IPS DF 6.9 (cell line): ENCODE measurements at regions not wholly inside any gene's neighbourhood (a gene's known extent, or its start where the extent isn't known, plus 50 kb on each side); places are given as distances from the start of the nearest gene placed in this dataset.

Source experiments
- DNase-seq: peaks from one replicate; pipeline ENCODE4 v3.0.0-alpha.2; 2013; ENCODE audit warnings: low read depth, low spot score
- H3K27ac ChIP-seq: one replicate; pipeline ENCODE4 v1.5.1; 2013; ENCODE audit warnings: low read length, control low read depth
- H3K27me3 ChIP-seq: 2 replicates; pipeline ENCODE4 v1.6.1; 2013; ENCODE audit warnings: mild to moderate bottlenecking, low read length; ENCODE audit not compliant: control insufficient read depth, insufficient read depth
- H3K36me3 ChIP-seq: 2 replicates; pipeline ENCODE4 v1.6.1; 2013; ENCODE audit warnings: low read length; ENCODE audit not compliant: control insufficient read depth, insufficient read depth
- H3K4me1 ChIP-seq: 2 replicates; pipeline ENCODE4 v1.6.1; 2013; ENCODE audit warnings: low read length; ENCODE audit not compliant: control insufficient read depth, insufficient read depth
- H3K4me3 ChIP-seq: 2 replicates; pipeline ENCODE4 v1.5.1; 2013; ENCODE audit warnings: mild to moderate bottlenecking, low read length
- H3K9me3 ChIP-seq: 2 replicates; pipeline ENCODE4 v1.6.1; 2013; ENCODE audit warnings: low read length, inconsistent platforms; ENCODE audit not compliant: control insufficient read depth, insufficient read depth
- WGBS: extraction: QIAGEN DNeasy Blood & Tissue Kit; methylation state at CpG from one replicate; pipeline ENCODE4 v1.1.7; 2013; ENCODE audit warnings: mixed read lengths, missing lambda C conversion rate; ENCODE audit not compliant: insufficient read length, insufficient coverage; 5-methylcytosine and 5-hydroxymethylcytosine counted together

DNA sequence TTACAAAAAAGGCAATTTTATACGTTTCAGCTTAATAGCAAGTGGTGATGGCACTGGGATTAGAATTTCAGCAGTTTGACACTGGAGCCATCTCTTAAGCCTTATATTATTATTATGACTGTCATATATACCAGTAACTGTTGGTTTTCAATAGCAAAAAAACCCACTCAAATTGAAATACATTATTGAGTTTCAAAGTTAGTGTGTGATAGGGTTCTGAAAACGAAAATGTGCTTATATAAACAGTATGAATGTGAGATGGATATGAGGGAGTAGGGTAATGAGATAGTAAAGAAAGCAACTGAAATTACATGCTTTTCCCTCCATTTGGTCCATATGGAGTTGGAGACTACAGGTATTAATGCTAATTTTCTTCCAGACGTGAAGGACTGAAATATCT lies 68.6 kb upstream of the ACTBL2 start:
- Histone ChIP-seq H3K36me3 (no peaks in the 10 kb centered on the region), H3K27me3 (no peaks in the 10 kb centered on the region), H3K9me3 (no peaks in the 10 kb centered on the region), H3K27ac (no peak overlapping the region), H3K4me1 (no peaks in the 10 kb centered on the region), H3K4me3 (no peak overlapping the region)
- 100% methylated on average over 1 of the region's 3 CpGs for WGBS
- no peak for DNase-seq

DNA sequence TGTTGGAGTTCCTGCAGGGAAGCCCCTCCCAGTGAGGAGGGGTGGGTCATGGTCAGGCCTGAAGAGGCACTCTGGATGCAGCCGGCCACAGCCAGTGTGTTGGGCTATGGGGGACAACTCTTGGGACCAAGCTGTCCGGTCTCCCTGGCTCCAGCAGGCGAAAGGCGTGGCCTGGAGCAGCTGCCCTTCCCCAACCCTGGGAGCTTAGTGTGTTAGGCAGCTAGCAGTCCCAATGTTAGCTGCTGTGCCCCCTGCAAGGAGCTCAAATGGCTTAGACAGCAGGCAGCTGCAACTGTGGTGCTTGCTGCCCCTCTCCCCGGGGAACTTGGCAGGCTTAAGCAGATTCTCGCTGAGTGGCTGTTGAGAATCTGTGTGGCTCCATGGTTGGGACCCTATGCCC lies 67.5 kb upstream of the ACTBL2 start:
- no peak overlapping the region for H3K27ac ChIP-seq
- H3K4me1 ChIP-seq, result no peaks in the 10 kb centered on the region

DNA sequence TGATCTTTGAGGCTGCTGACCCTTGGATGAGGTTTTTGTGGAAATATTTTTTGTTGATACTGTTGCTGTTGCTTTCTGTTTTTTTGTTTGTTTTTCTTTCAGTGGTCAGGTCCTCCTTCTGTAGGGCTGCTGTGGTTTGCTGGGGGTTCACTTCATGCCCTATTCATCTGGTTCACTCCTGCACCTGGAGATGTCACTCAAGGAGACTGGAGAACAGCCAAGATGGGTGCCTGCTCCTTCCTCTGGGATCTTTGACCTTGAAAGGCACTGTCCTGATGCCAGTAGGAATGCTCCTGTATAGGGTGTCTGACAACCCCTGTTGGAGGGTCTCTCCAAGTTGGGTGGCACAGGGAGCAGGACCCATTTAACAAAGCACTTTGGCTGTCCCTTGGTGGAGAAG lies 67.0 kb upstream of the ACTBL2 start:
- no peaks in the 10 kb centered on the region for H3K36me3 ChIP-seq
- no peaks in the 10 kb centered on the region for H3K4me1 ChIP-seq
- no peak overlapping the region for H3K27ac ChIP-seq
- no peak for DNase-seq
- no peaks in the 10 kb centered on the region for H3K9me3 ChIP-seq
- no peaks in the 10 kb centered on the region for H3K27me3 ChIP-seq
- no peak overlapping the region for H3K4me3 ChIP-seq

More for the DNA sequence above, 67.5 kb upstream of the ACTBL2 start:
- no peaks in the 10 kb centered on the region for H3K27me3 ChIP-seq
- no peaks in the 10 kb centered on the region for H3K9me3 ChIP-seq
- no peaks in the 10 kb centered on the region for H3K36me3 ChIP-seq
- no CpG with 5 or more reads among the region's 6 CpGs for WGBS
- no peak overlapping the region for H3K4me3 ChIP-seq
- DNase-seq, result no peak

GRCh38 chr5:57540823-57541222 lies 58.2 kb upstream of the ACTBL2 start:
- Histone ChIP-seq H3K9me3 (no peaks in the 10 kb centered on the region), H3K36me3 (no peaks in the 10 kb centered on the region), H3K4me3 (no peak overlapping the region), H3K27me3 (no peaks in the 10 kb centered on the region), H3K4me1 (no peaks in the 10 kb centered on the region), H3K27ac (no peak overlapping the region)
- no CpG with 5 or more reads among the region's 2 CpGs for WGBS
- DNase-seq, result no peak

DNA sequence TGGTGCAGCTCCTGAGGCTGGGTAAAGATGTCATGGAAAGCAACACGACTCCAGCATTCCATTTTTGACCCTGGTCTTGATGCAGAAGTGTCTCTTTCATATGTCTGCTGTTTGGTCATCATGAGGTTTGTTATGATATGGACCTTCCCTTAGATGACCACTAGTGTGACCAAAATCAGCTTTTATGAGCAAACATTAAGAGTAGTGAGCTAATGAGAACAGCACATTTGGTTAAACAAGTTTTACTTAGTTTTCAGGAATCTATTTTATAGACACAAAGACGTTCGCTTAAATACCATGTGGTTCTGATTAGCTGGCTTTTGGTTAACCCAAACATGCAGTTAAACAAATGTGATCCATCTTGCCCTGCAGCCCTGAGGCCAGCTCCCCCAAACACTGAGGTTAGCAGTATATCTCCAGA lies 56.7 kb upstream of the ACTBL2 start:
- Histone ChIP-seq H3K27ac (no peak overlapping the region), H3K27me3 (no peaks in the 10 kb centered on the region), H3K4me3 (no peak overlapping the region), H3K36me3 (no peaks in the 10 kb centered on the region), H3K9me3 (no peaks in the 10 kb centered on the region), H3K4me1 (no peaks in the 10 kb centered on the region)
- no CpG with 5 or more reads among the region's 3 CpGs for WGBS
- DNase-seq, result no peak

GRCh38 chr5:57538341-57538955 lies 55.8 kb upstream of the ACTBL2 start:
- WGBS, result no CpG with 5 or more reads among the region's 7 CpGs
- Histone ChIP-seq H3K27me3 (no peaks in the 10 kb centered on the region), H3K9me3 (no peaks in the 10 kb centered on the region), H3K4me3 (no peak overlapping the region), H3K36me3 (no peaks in the 10 kb centered on the region), H3K27ac (no peak overlapping the region), H3K4me1 (no peaks in the 10 kb centered on the region)
- no peak for DNase-seq

- no peak overlapping the region for H3K4me3 ChIP-seq
- H3K27me3 ChIP-seq, result no peaks in the 10 kb centered on the region
- no peaks in the 10 kb centered on the region for H3K36me3 ChIP-seq
- no peak overlapping the region for H3K27ac ChIP-seq
- no peaks in the 10 kb centered on the region for H3K9me3 ChIP-seq
- DNase-seq, result no peak
- no peaks in the 10 kb centered on the region for H3K4me1 ChIP-seq
- no CpG with 5 or more reads among the region's 2 CpGs for WGBS
Observed at GRCh38 chr5:57537811-57538210, 55.2 kb upstream of the ACTBL2 start.

DNA sequence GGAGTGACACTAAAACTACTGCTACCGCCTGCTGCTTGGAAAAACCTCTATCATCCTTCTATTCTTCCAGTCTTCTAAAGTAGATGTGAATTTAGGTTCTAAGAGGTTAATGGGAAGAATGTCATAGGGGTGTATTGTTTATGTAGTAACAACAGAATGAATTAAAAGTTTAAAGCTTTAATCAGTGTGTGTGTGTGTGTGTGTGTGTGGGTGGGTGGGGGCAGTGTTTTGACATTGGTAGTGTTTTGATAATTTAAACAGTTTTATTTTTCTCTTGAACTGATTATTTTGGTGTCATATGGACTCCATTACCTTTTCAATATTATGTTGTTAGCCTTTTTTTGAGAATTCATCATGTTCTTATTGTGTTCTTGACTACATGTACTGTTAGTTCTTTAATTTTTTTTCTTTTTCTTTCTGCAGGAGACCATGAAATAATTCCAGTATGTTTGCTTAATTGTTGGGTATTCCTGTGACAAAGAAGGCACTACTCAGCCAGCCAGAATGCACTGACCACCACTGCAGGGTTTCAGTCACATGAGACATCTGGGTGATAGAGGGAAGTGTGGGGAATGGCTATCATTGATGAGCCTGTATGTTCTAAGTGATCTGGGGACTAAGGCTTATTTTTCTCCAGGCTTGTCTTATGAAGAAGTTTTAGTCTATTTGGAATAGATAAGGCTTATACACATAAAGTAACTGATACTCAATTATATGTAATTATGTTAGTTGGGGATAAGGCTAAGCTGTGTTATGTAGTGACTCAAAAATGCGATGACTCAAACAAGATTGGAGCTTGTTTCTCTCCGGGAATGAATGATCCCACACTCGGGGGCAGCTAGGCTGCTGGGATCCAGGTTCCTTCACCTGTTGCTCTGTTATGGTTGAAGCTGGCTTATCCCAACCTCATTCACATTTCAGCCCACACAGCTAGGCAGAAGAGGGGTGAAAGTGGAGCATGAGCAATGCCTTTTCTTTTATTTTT lies 50.2 kb upstream of the ACTBL2 start:
- no CpG with 5 or more reads among the region's 4 CpGs for WGBS
- DNase-seq, result no peak

More for the DNA sequence above, 50.2 kb upstream of the ACTBL2 start:
- no peaks in the 10 kb centered on the region for H3K36me3 ChIP-seq
- no peaks in the 10 kb centered on the region for H3K9me3 ChIP-seq
- H3K4me1 ChIP-seq, result no peaks in the 10 kb centered on the region
- no peaks in the 10 kb centered on the region for H3K27me3 ChIP-seq
- H3K4me3 ChIP-seq, result no peak overlapping the region
- no peak overlapping the region for H3K27ac ChIP-seq
